ENCODE measurements at regions not wholly inside any gene's neighbourhood (a gene's known extent, or its start where the extent isn't known, plus 50 kb on each side); places are given as distances from the start of the nearest gene placed in this dataset.

- TF ChIP-seq CTCF (IDR thresholded peaks at IDR 0.05) (no peak), POLR2A (IDR thresholded peaks at IDR 0.05) (no peak)
Measured at GRCh38 chr2:236916181-236916580, 169.5 kb upstream of the COPS8 start.

Data from body of pancreas (tissue), 4 donors.